HG02840 (cell line): ENCODE measurements at regions not wholly inside any gene's neighbourhood (a gene's known extent, or its start where the extent isn't known, plus 50 kb on each side); places are given as distances from the start of the nearest gene placed in this dataset.

ENCODE experiments used
- ATAC-seq: cut with Tn5 transposase; IDR thresholded peaks from one replicate; pipeline ENCODE4 v1.9.1; 2021; ENCODE audit warnings: mild to moderate bottlenecking, moderate library complexity, moderate number of reproducible peaks; ENCODE audit not compliant: unreplicated experiment, low FRiP score

DNA sequence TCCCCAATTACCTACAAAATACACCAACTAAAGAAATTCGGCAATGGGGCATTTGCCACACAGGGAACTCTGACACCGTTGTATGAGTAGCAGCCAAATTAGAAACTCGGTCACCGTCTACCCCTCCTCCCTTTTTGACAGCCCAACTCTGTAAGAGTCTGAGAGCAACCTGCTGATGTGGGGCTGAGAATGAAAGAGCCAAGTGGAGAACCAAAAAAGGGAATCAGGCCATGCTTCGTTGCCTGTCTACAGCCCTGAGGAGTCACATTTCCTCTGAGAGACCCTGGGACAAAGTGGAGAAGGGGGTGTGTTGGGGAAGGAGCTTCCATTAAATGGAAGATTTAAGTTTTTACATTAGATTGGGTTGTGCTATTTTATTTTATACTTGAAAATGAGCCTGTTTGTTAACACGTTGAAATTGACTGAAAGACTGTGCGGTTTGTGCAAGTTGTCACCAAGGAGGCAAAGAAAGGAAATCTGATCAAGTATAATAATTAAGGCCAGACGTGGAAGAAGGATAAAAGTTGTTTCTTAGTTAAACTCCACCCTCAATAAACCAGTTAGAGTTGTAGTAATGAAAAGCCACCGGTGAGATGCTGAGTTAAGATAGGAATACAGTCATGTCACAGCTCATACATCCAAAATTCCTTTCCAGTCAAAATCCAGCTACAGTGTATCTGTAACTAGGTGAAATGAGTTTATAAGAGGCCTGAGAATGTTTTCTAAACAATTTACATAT is 131.7 kb upstream of the CREB1 start:
- ATAC-seq: no peak

DNA sequence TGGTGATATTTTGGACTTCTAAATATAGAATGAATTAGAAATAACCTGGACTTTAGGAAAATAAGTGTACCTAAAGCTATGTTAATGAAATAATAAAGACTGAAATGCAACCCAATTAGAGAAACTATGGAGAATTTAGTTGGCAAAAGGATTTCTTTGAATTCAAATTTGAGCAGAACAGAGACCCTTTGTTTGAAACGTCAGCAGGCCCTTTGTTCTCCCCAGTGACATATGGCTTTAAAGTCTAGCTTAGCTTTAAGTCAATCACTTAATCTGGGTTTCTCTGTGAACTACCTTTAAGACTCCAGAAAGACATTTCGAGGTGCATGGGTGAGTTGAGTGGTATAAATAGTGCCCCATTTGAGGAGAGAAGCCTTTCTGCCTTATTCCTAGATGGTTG is 130.5 kb upstream of the CREB1 start:
- no peak for ATAC-seq

DNA sequence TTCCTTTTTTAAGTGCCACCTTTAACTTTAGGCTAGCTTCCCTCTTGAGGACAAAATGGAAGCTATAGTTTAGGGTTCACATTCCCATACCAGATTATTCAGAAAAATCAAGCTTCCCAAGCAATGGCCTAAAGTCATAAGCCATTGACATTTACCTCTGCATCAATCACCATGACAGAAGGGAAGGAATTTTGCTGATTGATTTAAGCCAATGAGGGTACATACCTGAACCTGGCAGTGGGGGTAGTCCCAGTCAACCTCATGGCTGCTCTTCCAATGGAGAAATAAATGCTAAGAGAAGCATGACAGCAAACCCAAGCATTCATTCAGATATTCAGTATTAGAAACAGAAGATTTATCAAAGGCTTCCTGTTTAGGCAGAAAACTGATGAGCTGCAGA is 128.4 kb upstream of the CREB1 start:
- no peak for ATAC-seq

DNA sequence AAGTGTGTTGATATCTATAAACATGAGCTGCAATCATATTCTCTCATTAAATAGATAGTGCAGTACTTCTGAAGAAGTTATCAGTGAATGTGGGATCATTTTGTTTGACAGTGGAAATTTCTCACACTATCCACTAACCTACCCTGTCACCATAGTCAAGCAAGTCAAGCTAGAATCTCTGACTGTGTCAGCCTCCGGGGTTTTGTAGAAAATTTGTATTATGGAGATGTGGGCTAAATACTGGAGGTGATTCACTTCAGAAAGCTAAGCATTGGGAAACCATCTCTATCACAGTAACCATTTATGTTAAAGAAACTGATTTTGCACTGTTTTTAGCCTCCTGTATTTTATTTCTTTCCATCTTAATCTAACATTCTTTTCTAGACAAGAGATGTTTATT is 126.6 kb upstream of the CREB1 start:
- no peak for ATAC-seq

DNA sequence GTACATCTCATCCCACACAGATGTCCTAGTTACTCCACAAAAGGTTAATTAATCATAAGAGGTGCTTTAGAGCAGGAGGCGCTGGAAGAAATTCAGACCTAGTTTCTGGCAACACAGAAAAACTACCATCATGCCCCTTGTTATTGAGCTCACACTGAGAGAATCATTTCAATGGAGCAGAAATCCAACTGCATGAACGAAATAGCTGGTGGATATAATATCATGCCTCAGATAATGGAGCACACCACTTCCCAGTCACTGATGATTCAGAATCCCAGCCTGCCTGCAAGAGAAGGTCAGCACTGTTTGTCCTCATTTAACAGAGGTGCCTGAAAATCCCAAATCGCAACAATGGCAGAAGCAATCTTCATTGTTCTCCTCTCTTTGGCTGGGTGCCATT is 125.8 kb upstream of the CREB1 start:
- ATAC-seq: no peak

DNA sequence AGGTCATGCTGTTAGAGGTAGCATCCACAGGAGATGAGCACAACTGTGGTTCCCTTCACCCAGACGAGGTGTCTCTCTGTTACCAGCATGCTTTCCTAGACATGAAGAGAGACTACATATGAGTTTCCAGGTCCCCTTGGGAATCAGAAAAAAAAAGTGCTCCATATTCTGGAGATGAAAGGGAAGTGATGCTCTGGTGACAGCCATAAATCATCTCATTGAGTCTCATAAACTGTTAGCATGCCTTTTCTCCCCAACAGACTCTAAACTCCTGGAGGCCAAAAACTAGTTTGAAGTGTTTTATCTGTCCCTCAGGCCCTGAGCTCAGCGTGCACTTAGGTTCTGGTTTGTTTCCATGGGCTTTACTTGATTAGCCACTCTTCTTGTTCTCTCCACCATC is 124.6 kb upstream of the CREB1 start:
- no peak for ATAC-seq

DNA sequence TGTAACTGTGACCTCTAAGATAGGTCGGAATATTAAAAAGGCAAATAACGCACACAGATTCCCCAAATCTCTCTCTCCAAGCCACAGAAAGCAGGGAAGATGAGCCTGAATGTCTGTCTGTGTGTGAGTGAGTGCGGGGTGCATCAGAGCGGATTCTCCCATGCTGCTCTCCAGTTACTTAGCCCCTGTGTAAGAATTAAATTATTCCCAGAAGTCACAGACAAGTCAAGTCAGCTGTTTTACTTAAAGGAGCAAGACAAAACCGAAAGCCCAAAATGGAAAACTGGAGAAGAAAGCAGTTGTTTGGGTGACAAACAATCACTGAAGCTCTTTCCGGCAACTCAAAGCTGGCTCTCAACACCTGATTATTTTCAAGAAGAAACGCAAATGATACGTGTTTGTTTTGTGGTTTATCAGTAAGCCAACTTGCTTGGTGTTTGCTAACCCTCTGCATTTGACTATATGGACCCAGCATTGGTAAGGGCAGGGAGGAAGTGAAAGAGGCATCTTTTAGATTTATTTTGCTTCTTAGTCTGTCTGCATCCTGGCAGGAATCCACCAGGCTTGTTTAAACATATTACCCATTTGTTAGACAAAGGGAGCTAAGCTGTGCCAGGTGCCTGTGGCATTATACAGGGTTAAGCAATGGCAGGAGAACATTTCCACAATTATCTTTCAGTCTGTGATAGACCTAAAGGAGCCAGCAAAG is 121.5 kb upstream of the CREB1 start:
- ATAC-seq: no peak

DNA sequence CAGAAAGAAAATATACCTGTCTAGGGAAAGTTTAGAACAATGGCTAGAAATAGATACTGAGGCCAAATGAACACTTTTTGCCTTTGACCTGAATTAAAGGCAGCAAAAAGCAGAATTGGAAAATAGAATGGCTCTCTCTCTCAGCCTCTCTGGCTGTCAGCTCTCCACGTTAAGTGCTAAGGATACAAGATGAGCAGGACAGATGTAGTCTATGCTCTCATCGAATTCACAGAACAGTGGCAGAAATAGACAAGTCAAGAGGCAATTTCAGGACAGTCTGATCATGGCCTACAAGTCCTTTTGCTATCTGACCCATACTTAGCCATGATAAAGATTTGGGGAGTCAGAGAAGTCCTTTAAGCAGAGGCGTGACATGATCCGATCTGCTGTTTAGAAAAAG is 120.2 kb upstream of the CREB1 start:
- ATAC-seq: no peak

DNA sequence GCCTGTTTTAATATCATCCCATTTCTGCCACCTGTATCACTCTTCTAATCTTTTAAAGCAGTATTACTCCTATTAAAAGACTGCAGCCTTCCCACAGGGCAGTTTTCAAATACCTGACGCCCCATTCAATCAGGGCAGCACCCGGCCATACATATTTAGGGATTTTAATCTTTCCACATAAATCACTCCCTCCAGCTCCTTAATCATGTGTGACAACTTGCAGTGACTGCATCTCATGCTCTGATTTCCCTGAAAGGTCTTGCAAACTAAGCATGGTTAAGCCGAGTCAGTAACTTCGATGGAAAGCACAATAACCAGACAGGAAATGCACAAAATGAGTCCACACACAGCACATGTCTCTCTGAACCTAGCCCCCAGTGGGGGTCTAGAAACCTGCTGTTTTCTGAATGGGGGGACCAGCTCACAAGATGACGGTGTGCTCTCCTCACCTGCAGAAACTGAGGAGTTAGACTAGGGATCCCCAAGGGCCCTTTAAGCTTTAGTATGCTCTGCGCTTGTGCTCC is 116.9 kb upstream of the CREB1 start:
- ATAC-seq: no peak

DNA sequence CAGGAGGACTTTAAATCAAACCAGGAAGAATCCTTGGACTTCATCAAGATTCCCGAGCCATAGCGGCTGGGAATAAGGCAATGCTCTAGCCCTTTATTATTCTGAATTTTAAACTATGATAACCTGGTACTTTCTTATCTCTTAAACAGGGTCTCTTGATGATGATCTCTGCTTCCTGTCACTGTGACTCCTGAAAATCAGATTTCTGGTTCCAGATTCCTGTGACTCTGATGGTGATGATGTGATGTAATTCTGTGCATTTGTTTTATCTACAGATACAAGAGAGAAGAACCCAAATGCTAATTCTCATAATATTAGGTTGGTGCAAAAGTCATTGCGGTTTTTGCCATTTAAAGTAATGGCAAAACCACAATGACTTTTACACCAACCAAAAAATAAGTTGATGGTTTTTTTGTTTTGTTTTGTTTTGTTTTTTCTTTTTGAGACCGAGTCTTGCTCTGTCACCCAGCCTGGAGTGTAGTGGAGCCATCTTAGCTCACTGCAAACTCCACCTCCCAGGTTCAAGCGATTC is 116.3 kb upstream of the CREB1 start:
- ATAC-seq: no peak

DNA sequence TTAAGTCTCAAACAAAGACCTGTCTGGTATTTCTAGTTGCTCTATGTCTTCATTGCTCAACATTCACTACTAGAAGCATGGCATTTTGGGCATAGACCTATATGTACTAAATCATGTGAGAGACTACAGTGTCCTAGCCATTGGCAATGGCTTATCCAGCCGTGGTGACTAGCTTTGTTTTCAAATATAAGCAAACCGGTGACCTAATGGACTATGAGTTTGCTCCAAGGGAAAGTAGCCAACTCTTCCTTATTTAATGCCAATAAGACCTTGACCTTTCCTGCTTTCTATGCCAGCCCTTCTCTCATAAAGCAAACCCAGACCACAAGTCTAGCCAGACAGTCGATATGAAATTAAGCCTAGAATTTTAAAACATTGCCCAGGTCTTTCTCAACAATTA is 113.7 kb upstream of the CREB1 start:
- ATAC-seq: no peak

DNA sequence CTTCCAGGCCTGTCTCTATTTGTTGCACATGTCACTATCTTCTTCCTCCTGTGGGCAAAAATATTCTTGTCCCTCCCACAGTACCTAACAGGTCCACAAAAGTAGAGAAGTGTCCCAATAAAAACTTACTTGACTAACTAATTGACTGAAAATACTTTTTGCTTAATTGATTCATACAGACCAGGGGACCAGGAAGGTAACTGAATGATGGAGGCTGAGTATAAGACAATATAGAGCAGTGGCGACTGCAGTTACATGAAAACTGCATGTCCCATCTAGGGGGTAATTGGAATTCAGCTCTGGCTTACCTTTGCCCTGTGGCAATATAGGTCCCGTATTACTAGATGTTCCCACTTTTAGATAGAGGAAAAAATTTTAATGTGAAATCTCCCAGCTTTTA is 112.9 kb upstream of the CREB1 start:
- ATAC-seq: no peak

DNA sequence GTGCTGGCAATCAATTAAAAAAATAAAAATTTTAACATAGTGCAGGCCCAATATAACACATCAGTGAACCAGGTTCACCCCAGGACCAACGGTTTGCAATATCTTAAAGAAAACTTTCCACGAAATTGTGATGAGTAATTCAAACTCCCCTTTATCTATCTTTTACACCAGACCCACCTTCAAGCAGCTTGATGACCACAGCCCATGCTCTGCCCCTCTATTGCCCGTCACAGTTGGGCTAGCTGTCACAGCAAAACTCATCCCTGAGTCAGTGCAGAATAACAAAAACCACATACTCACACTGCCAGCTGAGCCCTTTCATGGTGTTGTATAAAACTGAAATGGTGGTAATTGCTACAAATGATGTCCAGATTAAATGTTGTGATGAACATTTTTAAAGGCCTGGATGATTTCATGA is 112.5 kb upstream of the CREB1 start:
- ATAC-seq: no peak

DNA sequence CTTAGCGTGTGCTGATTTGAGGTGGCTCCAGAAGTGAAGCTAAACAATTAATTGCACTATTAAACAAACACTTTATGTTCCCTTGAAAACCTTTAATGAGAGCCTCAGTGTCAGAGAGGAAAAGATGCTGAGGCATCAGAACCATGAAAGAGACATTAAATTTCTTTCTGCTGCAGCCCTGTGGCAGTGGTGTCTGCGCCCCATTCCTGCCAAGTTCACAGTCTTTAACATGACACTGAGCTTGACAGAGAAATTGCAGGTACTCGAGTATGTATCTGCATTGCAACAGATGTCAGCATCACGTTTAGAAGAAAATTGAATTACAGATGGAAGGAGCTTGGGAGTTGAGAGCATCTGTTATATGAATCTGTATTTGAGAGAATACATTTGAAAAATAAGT is 111.3 kb upstream of the CREB1 start:
- ATAC-seq: no peak

DNA sequence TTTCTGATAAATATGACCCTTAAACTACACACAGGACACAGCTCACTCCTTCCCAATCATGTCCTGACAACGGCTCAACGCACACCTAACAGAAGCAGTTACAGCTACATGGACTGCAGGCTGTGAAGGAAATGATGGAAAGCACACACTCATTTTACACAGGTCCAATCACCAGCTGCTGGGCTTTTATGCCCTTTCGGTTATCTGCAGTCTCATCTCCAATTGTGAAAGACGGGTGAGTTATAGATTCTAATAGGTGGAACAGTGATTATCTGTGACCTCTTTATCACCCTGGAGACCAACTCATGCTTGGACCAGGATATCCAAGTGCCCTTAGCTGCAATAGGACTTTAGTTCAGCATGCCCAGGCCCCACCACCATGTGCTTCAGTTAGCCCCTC is 110.4 kb upstream of the CREB1 start:
- no peak for ATAC-seq

DNA sequence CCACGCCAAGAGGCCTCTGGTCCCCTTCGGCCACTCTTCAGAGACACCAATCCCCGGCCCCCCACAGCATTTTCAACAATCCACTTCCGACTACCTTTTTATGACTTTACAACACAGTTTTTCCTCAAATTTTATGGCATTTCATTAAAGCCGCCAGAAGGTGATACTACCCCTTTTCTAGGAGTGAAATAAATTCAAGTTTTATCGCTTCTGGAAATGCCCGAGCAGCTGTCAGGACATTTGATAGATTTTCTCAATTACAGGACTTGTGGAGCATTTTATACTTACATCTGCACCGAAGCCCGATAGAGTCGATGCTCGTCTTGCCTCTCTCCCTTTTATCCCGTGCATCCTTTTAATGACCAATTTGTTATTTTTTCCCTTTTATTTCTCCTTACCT is 108.1 kb upstream of the CREB1 start:
- no peak for ATAC-seq

DNA sequence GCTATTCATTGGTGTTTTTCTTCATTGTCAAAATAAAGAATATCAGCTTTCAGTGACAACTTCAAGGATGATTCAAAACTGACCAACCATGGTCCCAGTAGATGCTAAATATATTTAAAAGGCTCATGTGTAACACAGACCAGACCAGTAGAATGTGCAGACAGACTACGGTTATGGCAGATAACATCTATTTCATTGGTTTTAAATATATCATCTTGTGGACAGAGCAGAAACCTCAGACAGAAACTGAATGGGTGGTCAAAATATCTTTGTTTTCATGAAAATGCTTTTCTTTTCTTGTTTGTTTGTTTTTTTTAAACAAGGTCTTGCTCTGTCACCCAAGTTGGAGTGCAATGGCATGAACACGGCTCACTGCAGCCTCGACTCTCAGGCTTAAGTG is 107.4 kb upstream of the CREB1 start:
- no peak for ATAC-seq

DNA sequence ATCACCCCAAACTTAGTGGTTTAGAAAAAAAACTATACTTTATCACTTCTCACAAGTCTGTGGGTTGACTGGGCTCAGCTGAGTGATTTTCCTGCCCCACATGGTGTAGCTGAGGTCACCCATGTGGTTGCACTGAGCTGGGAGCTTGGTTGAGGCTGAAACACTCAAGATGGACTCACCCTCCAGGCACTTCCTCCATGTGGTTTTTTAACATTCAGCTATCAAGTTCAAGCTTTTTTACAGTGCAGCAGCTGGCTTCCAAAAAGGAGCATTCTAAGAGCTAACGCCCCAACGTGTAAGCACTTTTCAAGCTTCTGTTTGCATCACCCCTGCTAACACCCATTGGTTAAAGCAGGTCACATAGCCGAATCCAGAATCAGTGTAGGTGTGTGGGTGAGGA is 105.9 kb upstream of the CREB1 start:
- ATAC-seq: no peak

DNA sequence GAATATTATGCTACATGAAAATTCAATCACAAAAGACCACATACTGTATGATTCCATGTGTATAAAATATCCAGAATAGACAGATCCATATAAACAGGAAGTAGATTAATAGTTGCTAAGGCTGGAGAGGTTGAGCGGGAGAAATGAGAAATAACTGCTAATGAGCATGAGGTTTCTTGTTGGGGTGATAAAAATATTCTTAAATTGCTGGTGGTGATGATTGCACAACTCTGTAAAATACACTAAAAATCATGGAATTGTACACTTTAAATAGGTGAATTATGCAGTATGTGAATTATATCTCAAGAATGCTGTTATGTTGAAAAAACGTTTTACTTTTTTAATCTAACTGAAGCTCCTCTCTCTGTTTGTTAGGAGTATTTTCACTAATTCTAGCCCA is 101.8 kb upstream of the CREB1 start:
- no peak for ATAC-seq

DNA sequence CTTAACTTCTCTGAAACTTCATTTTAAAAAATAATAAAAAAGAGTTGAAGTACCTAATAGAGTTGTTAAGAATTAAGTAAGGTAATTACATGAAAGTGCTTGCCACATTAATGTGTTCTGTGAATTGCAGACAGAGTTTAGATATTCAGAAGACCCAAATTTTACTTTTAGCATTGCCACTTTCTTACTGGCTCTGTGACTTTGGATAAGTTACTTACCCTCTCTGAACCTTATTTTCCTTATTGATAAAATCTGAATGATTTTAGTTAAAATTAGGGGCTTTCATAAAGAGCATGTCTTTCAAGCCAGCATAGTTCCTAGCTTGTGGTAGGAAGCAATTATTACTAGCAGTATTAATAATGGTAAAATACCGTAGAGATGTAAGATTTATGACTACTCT is 101.2 kb upstream of the CREB1 start:
- no peak for ATAC-seq

DNA sequence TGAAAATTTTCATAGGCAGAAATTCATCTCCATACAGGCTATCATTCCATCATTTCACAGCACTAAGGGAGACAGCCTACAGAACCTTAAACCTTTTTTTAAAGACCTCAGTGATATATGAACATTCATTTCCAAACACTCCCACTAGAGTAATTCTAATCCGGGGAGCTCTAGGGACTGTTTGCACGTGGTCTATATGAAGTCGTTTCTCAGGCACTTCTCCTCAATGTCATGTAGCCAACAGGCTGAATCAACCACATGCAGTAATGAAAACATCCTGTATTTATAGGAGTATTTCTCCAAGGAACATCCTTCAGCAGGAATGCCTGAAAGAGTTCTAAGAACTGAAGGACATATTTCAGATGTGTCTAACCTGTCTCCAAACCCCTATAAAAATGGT is 97.3 kb upstream of the CREB1 start:
- no peak for ATAC-seq

DNA sequence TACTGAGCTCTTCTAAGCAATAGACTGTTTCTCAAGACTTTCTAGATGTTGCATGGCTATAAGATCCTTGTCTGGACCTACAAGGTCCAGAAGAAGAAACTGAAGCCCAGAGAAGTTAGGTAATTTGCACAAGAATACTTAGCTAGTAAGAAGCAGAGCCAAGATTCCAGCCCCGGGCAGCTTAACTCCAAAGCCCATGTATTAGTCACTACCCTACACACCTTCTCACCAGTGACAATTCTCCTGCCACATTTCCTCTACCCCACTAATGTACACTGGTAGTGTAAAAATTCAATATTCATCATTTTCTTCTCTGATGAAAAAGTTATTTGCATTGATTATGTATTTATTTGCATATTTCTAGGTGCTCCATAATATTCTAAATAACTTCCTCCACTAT is 95.5 kb upstream of the CREB1 start:
- no peak for ATAC-seq
